Neural cell (in vitro differentiated cells): ENCODE measurements at regions not wholly inside any gene's neighbourhood (a gene's known extent, or its start where the extent isn't known, plus 50 kb on each side); places are given as distances from the start of the nearest gene placed in this dataset.

Experiments used
- H2AFZ ChIP-seq: fragments of 200-600, 300-800 bp; sonication (generic), shearing (Covaris generic); 2 replicates; pipeline ENCODE4 v1.6.0; 2014; ENCODE audit warnings: low read depth, mild to moderate bottlenecking, antibody characterized with exemption, low read length, moderate library complexity
- H3F3A ChIP-seq: fragments of 200-600 bp; shearing (Covaris generic); 2 replicates; pipeline ENCODE4 v1.6.1; 2016; ENCODE audit warnings: mild to moderate bottlenecking, moderate library complexity, mixed read lengths, antibody characterized with exemption, low read length; ENCODE audit not compliant: insufficient read depth, poor library complexity, severe bottlenecking
- H3K27ac ChIP-seq: fragments of 200-600, 300-800 bp; sonication (generic), shearing (Covaris generic); 2 replicates; pipeline ENCODE4 v1.5.1; 2014; ENCODE audit warnings: mild to moderate bottlenecking, low read length, moderate library complexity
- H3K27me3 ChIP-seq: fragments of 300-800, 200-600 bp; sonication (generic), shearing (Covaris generic); 2 replicates; pipeline ENCODE4 v1.6.0; 2014; ENCODE audit warnings: mild to moderate bottlenecking, low read depth, low read length, moderate library complexity; ENCODE audit not compliant: insufficient read depth
- H3K36me3 ChIP-seq: fragments of 300-800, 200-600 bp; sonication (generic), shearing (Covaris generic); 2 replicates; pipeline ENCODE4 v1.5.1; 2014; ENCODE audit warnings: mild to moderate bottlenecking, antibody characterized with exemption, low read length, moderate library complexity; ENCODE audit not compliant: insufficient read depth
- H3K4me2 ChIP-seq: fragments of 300-800, 200-600 bp; sonication (generic), shearing (Covaris generic); 2 replicates; pipeline ENCODE4 v1.6.0; 2014; ENCODE audit warnings: mild to moderate bottlenecking, low read length
- H3K4me3 ChIP-seq: fragments of 300-800, 200-600 bp; sonication (generic), shearing (Covaris generic); 2 replicates; pipeline ENCODE4 v1.5.1; 2014; ENCODE audit warnings: mild to moderate bottlenecking, low read length, moderate library complexity
- H3K79me2 ChIP-seq: fragments of 200-600 bp; shearing (Covaris generic); replicated peaks from 2 replicates; pipeline ENCODE4 v1.6.0; 2014; ENCODE audit warnings: mild to moderate bottlenecking, low read length, moderate library complexity; ENCODE audit not compliant: insufficient read depth
- H3K9ac ChIP-seq: fragments of 300-800, 200-600 bp; sonication (generic), shearing (Covaris generic); 2 replicates; pipeline ENCODE4 v1.6.1; 2016; ENCODE audit warnings: mild to moderate bottlenecking, low read length, mixed read lengths
- H3K9me2 ChIP-seq: fragments of 200-600 bp; shearing (Covaris generic); 2 replicates; pipeline ENCODE4 v1.6.1; 2016; ENCODE audit warnings: mild to moderate bottlenecking, low read length, mixed read lengths; ENCODE audit not compliant: insufficient read depth
- H3K9me3 ChIP-seq: fragments of 200-600, 300-800 bp; sonication (generic), shearing (Covaris generic); 2 replicates; pipeline ENCODE4 v1.6.1; 2016; ENCODE audit warnings: mild to moderate bottlenecking, mixed run types, low read length, moderate library complexity, mixed read lengths
- H4K20me1 ChIP-seq: fragments of 200-600 bp; shearing (Covaris generic); 2 replicates; pipeline ENCODE4 v1.6.1; 2016; ENCODE audit warnings: mild to moderate bottlenecking, mixed run types; ENCODE audit not compliant: insufficient read depth
- CTCF ChIP-seq: fragments of 450-650 bp; IDR thresholded peaks from 2 replicates; pipeline ENCODE4 v1.5.1; 2014; ENCODE audit warnings: antibody characterized with exemption, mild to moderate bottlenecking, moderate library complexity; ENCODE audit not compliant: poor library complexity, severe bottlenecking
- EP300 ChIP-seq: fragments of 450-650 bp; conservative IDR thresholded peaks from 2 replicates; pipeline ENCODE4 v1.6.1; 2014; ENCODE audit warnings: antibody characterized with exemption, mild to moderate bottlenecking, moderate library complexity; ENCODE audit not compliant: poor library complexity, severe bottlenecking
- EZH2 ChIP-seq: fragments of 200-600, 300-800 bp; shearing (Covaris generic), sonication (generic); IDR thresholded peaks from 2 replicates; pipeline ENCODE4 v1.6.1; 2014; ENCODE audit warnings: antibody characterized with exemption, low read length, borderline replicate concordance, mild to moderate bottlenecking; ENCODE audit not compliant: insufficient read depth, poor library complexity, severe bottlenecking
- MXI1 ChIP-seq: fragments of 450-650 bp; conservative IDR thresholded peaks from 2 replicates; pipeline ENCODE4 v1.6.1; 2014; ENCODE audit warnings: antibody characterized with exemption, mild to moderate bottlenecking; ENCODE audit not compliant: poor library complexity, severe bottlenecking
- POLR2AphosphoS5 ChIP-seq: IDR thresholded peaks from 2 replicates; pipeline ENCODE4 v1.6.1; 2012
- RAD21 ChIP-seq: fragments of 450-650 bp; conservative IDR thresholded peaks from 2 replicates; pipeline ENCODE4 v1.6.1; 2014; ENCODE audit warnings: antibody characterized with exemption, mild to moderate bottlenecking, moderate library complexity
- REST ChIP-seq: IDR thresholded peaks from 2 replicates; pipeline ENCODE4 v1.6.1; 2012; ENCODE audit warnings: borderline replicate concordance
- SMC3 ChIP-seq: fragments of 450-650 bp; conservative IDR thresholded peaks from 2 replicates; pipeline ENCODE4 v1.6.1; 2014; ENCODE audit warnings: antibody characterized with exemption, mild to moderate bottlenecking, moderate library complexity; ENCODE audit not compliant: poor library complexity
- TAF1 ChIP-seq: IDR thresholded peaks from 2 replicates; pipeline ENCODE4 v1.6.1; 2012; ENCODE audit warnings: low read depth

GRCh38 chr13:37381502-37381901, 217.1 kb downstream of the POSTN start:
- no peaks in the 10 kb centered on the region for H4K20me1 ChIP-seq
- no peak overlapping the region for H2AFZ ChIP-seq
- H3K27ac ChIP-seq: no peak overlapping the region
- H3F3A ChIP-seq: no peaks in the 10 kb centered on the region
- no peaks in the 10 kb centered on the region for H3K9me2 ChIP-seq
- H3K9me3 ChIP-seq: no peaks in the 10 kb centered on the region
- H3K36me3 ChIP-seq: no peaks in the 10 kb centered on the region
- no peaks in the 10 kb centered on the region for H3K27me3 ChIP-seq
- no peaks in the 10 kb centered on the region for H3K79me2 ChIP-seq
- no peak overlapping the region for H3K4me3 ChIP-seq
- no peak overlapping the region for H3K9ac ChIP-seq
- no peak overlapping the region for H3K4me2 ChIP-seq
- TF ChIP-seq EP300 (no peak), MXI1 (no peak), REST (no peak), EZH2 (no peak), POLR2AphosphoS5 (no peak), SMC3 (no peak), RAD21 (no peak), CTCF (no peak), TAF1 (no peak)

GRCh38 chr13:37379841-37380240, 218.7 kb downstream of the POSTN start:
- Histone ChIP-seq H4K20me1 (no peaks in the 10 kb centered on the region), H3F3A (no peaks in the 10 kb centered on the region), H3K4me3 (no peak overlapping the region), H3K27ac (no peak overlapping the region), H3K79me2 (no peaks in the 10 kb centered on the region), H2AFZ (no peak overlapping the region), H3K9me3 (no peaks in the 10 kb centered on the region), H3K4me2 (no peak overlapping the region), H3K9me2 (no peaks in the 10 kb centered on the region), H3K9ac (no peak overlapping the region), H3K36me3 (no peaks in the 10 kb centered on the region), H3K27me3 (no peaks in the 10 kb centered on the region)
- no peak for TF ChIP-seq REST
- no peak for TF ChIP-seq TAF1
- TF ChIP-seq RAD21: no peak
- TF ChIP-seq MXI1: no peak
- no peak for TF ChIP-seq EZH2
- no peak for TF ChIP-seq CTCF
- no peak for TF ChIP-seq EP300
- TF ChIP-seq SMC3: no peak
- TF ChIP-seq POLR2AphosphoS5: no peak
